ENCODE measurements at regions not wholly inside any gene's neighbourhood (a gene's known extent, or its start where the extent isn't known, plus 50 kb on each side); places are given as distances from the start of the nearest gene placed in this dataset.
"Not testable (repeated sequence)": the region's sequence is repeated elsewhere in the genome, so short reads cannot be mapped to it uniquely, and the experiment has no call there.

GRCh38 chr3:74921676-74922075, 307.2 kb upstream of the CNTN3 start:
- DNase-seq (ENCODE audit: low read depth): no peak

- DNase-seq (ENCODE audit: low read depth): no peak
Observed at GRCh38 chr3:74920721-74921350, 306.4 kb upstream of the CNTN3 start.

GRCh38 chr3:74916696-74917095, 302.2 kb upstream of the CNTN3 start:
- no peak for DNase-seq (ENCODE audit: low read depth)

- DNase-seq (ENCODE audit: low read depth): no peak
Observed at GRCh38 chr3:74906181-74906580, 291.7 kb upstream of the CNTN3 start.

GRCh38 chr3:74905478-74905877, 291.0 kb upstream of the CNTN3 start:
- DNase-seq (ENCODE audit: low read depth): no peak

- DNase-seq (ENCODE audit: low read depth): no peak
Observed at GRCh38 chr3:74904646-74905045, 290.2 kb upstream of the CNTN3 start.

GRCh38 chr3:74899796-74900516, 285.5 kb upstream of the CNTN3 start:
- DNase-seq (ENCODE audit: low read depth): not testable (repeated sequence)

GRCh38 chr3:74897006-74897405, 282.5 kb upstream of the CNTN3 start:
- DNase-seq (ENCODE audit: low read depth): no peak

- DNase-seq (ENCODE audit: low read depth): no peak
Observed at GRCh38 chr3:74891312-74891711, 276.9 kb upstream of the CNTN3 start.

GRCh38 chr3:74883690-74884089, 269.2 kb upstream of the CNTN3 start:
- no peak for DNase-seq (ENCODE audit: low read depth)

- DNase-seq (ENCODE audit: low read depth): no peak
Observed at GRCh38 chr3:74883222-74883621, 268.8 kb upstream of the CNTN3 start.

GRCh38 chr3:74880237-74880636, 265.8 kb upstream of the CNTN3 start:
- no peak for DNase-seq (ENCODE audit: low read depth)

GRCh38 chr3:74866357-74867030, 252.0 kb upstream of the CNTN3 start:
- no peak for DNase-seq (ENCODE audit: low read depth)

GRCh38 chr3:74862476-74862875, 248.0 kb upstream of the CNTN3 start:
- DNase-seq (ENCODE audit: low read depth): no peak

GRCh38 chr3:74861211-74861610, 246.8 kb upstream of the CNTN3 start:
- no peak for DNase-seq (ENCODE audit: low read depth)

- no peak for DNase-seq (ENCODE audit: low read depth)
Observed at GRCh38 chr3:74858086-74858485, 243.6 kb upstream of the CNTN3 start.

GRCh38 chr3:74850381-74850780, 235.9 kb upstream of the CNTN3 start:
- DNase-seq (ENCODE audit: low read depth): no peak

GRCh38 chr3:74847093-74847492, 232.6 kb upstream of the CNTN3 start:
- DNase-seq (ENCODE audit: low read depth): no peak

- DNase-seq (ENCODE audit: low read depth): no peak
Observed at GRCh38 chr3:74845081-74845480, 230.6 kb upstream of the CNTN3 start.

GRCh38 chr3:74844428-74844827, 230.0 kb upstream of the CNTN3 start:
- DNase-seq (ENCODE audit: low read depth): no peak

- DNase-seq (ENCODE audit: low read depth): no peak
Observed at GRCh38 chr3:74842649-74843048, 228.2 kb upstream of the CNTN3 start.

- no peak for DNase-seq (ENCODE audit: low read depth)
Observed at GRCh38 chr3:74842141-74842540, 227.7 kb upstream of the CNTN3 start.

- no peak for DNase-seq (ENCODE audit: low read depth)
Observed at GRCh38 chr3:74839566-74839965, 225.1 kb upstream of the CNTN3 start.
